ENCODE measurements at regions not wholly inside any gene's neighbourhood (a gene's known extent, or its start where the extent isn't known, plus 50 kb on each side); places are given as distances from the start of the nearest gene placed in this dataset.

GRCh38 chr2:19753818-19754217, 148.0 kb downstream of the TTC32 start:
- TF ChIP-seq CTCF (IDR thresholded peaks at IDR 0.05) (no peak), POLR2A (IDR thresholded peaks at IDR 0.05) (no peak)

All from right lobe of liver (tissue), 4 donors.